Loucy (cell line): ENCODE measurements at regions not wholly inside any gene's neighbourhood (a gene's known extent, or its start where the extent isn't known, plus 50 kb on each side); places are given as distances from the start of the nearest gene placed in this dataset.

Source experiments
- H2AFZ ChIP-seq: fragments of 200-600 bp; sonication (generic); 2 replicates; pipeline ENCODE4 v1.6.0; 2016; ENCODE audit warnings: antibody characterized with exemption, mild to moderate bottlenecking, low read length, moderate library complexity
- H3F3A ChIP-seq: fragments of 200-600 bp; 2 replicates; pipeline ENCODE4 v1.6.0; 2016; ENCODE audit warnings: antibody characterized with exemption, low read depth, mild to moderate bottlenecking
- H3K27me3 ChIP-seq: fragments of 200-600 bp; sonication (generic); 2 replicates; pipeline ENCODE4 v1.6.1; 2014; ENCODE audit warnings: low read length, mild to moderate bottlenecking; ENCODE audit not compliant: insufficient read depth, poor library complexity, severe bottlenecking
- H3K36me3 ChIP-seq: fragments of 200-600 bp; sonication (generic); 2 replicates; pipeline ENCODE4 v1.6.1; 2016; ENCODE audit warnings: low read length; ENCODE audit not compliant: insufficient read depth
- H3K4me1 ChIP-seq: fragments of 200-600 bp; sonication (generic); 2 replicates; pipeline ENCODE4 v1.5.1; 2014; ENCODE audit warnings: low read length, mild to moderate bottlenecking; ENCODE audit not compliant: insufficient read depth, poor library complexity, severe bottlenecking
- H3K4me2 ChIP-seq: fragments of 200-600 bp; sonication (generic); 2 replicates; pipeline ENCODE4 v1.6.0; 2014; ENCODE audit warnings: antibody characterized with exemption, low read length, low read depth, mild to moderate bottlenecking; ENCODE audit not compliant: poor library complexity, severe bottlenecking
- H3K4me3 ChIP-seq: fragments of 200-600 bp; sonication (generic); 2 replicates; pipeline ENCODE4 v1.5.1; 2014; ENCODE audit warnings: low read length, mild to moderate bottlenecking, mixed read lengths; ENCODE audit not compliant: poor library complexity, severe bottlenecking
- H3K79me2 ChIP-seq: fragments of 200-600 bp; sonication (generic); 2 replicates; pipeline ENCODE4 v1.6.1; 2014; ENCODE audit warnings: low read length; ENCODE audit not compliant: insufficient read depth
- H3K9ac ChIP-seq: fragments of 200-600 bp; sonication (generic); 2 replicates; pipeline ENCODE4 v1.6.0; 2014; ENCODE audit warnings: mild to moderate bottlenecking, low read depth, low read length, moderate library complexity; ENCODE audit not compliant: poor library complexity, severe bottlenecking
- H3K9me2 ChIP-seq: fragments of 200-600 bp; sonication (generic); replicated peaks from 2 replicates; pipeline ENCODE4 v1.6.1; 2016; ENCODE audit warnings: low read depth, low read length, mixed read lengths
- H3K9me3 ChIP-seq: fragments of 200-600 bp; sonication (generic); 2 replicates; pipeline ENCODE4 v1.6.1; 2014; ENCODE audit warnings: mild to moderate bottlenecking, antibody characterized with exemption, low read length, low read depth; ENCODE audit not compliant: insufficient read depth
- H4K20me1 ChIP-seq: fragments of 200-600 bp; sonication (generic); 2 replicates; pipeline ENCODE4 v1.6.0; 2014; ENCODE audit warnings: antibody characterized with exemption, low read length, mild to moderate bottlenecking; ENCODE audit not compliant: insufficient read depth, poor library complexity, severe bottlenecking
- EZH2phosphoT487 ChIP-seq: fragments of 200-600 bp; IDR thresholded peaks from 2 replicates; pipeline ENCODE4 v1.6.1; 2018; ENCODE audit warnings: antibody characterized with exemption, mild to moderate bottlenecking, moderate library complexity, borderline replicate concordance
- TF ChIP-seq, protein P1 (sequence below): fragments of 200-600 bp; sonication (generic); conservative IDR thresholded peaks from 2 replicates; pipeline ENCODE4 v1.5.1; 2014; ENCODE audit warnings: mild to moderate bottlenecking, antibody characterized with exemption, low read length

GRCh38 chr6:41422161-41422560 lies 86.8 kb downstream of the NCR2 start:
- Histone ChIP-seq H2AFZ (no peak overlapping the region), H3K9me2 (no peaks in the 10 kb centered on the region), H3K27me3 (no peaks in the 10 kb centered on the region), H3K9ac (no peak overlapping the region), H3K79me2 (no peaks in the 10 kb centered on the region), H3K4me3 (no peak overlapping the region), H3K36me3 (no peaks in the 10 kb centered on the region), H3F3A (no peaks in the 10 kb centered on the region), H3K4me2 (no peak overlapping the region), H4K20me1 (no peaks in the 10 kb centered on the region), H3K4me1 (peaks cover 35% of the 10 kb centered on the region), H3K9me3 (no peaks in the 10 kb centered on the region)
- TF ChIP-seq, protein P1, sequence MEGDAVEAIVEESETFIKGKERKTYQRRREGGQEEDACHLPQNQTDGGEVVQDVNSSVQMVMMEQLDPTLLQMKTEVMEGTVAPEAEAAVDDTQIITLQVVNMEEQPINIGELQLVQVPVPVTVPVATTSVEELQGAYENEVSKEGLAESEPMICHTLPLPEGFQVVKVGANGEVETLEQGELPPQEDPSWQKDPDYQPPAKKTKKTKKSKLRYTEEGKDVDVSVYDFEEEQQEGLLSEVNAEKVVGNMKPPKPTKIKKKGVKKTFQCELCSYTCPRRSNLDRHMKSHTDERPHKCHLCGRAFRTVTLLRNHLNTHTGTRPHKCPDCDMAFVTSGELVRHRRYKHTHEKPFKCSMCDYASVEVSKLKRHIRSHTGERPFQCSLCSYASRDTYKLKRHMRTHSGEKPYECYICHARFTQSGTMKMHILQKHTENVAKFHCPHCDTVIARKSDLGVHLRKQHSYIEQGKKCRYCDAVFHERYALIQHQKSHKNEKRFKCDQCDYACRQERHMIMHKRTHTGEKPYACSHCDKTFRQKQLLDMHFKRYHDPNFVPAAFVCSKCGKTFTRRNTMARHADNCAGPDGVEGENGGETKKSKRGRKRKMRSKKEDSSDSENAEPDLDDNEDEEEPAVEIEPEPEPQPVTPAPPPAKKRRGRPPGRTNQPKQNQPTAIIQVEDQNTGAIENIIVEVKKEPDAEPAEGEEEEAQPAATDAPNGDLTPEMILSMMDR: no peak
- no peak for TF ChIP-seq EZH2phosphoT487

DNA sequence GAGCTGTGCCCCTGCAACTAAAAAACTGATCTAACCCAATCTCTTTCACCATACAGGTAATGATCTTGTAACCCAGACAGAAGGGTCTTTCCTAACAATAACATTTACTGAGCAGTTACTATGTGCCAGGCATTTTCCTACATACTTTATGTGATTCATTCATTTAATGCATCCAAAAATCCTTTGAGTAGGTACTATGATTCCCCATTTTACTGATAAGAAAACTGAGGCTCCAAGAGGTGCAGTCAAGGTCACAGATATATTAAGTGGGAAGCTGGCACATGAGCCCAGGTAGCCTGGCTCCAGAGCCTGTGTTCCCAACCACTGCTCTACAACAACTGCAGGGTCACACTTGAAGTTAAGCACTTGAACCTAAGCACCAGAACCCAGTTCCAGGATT lies 87.6 kb downstream of the NCR2 start:
- no peak overlapping the region for H3K9ac ChIP-seq
- H3K9me2 ChIP-seq: no peaks in the 10 kb centered on the region
- H2AFZ ChIP-seq: no peak overlapping the region
- no peaks in the 10 kb centered on the region for H3F3A ChIP-seq
- H3K79me2 ChIP-seq: no peaks in the 10 kb centered on the region
- no peak overlapping the region for H3K4me3 ChIP-seq
- TF ChIP-seq EZH2phosphoT487: no peak
- TF ChIP-seq, protein P1: no peak
- peaks cover 27% of the 10 kb centered on the region for H3K4me1 ChIP-seq
- H4K20me1 ChIP-seq: no peaks in the 10 kb centered on the region
- no peak overlapping the region for H3K4me2 ChIP-seq
- no peaks in the 10 kb centered on the region for H3K9me3 ChIP-seq
- H3K27me3 ChIP-seq: no peaks in the 10 kb centered on the region
- no peaks in the 10 kb centered on the region for H3K36me3 ChIP-seq

- Histone ChIP-seq H3K4me1 (peaks cover 27% of the 10 kb centered on the region), H4K20me1 (no peaks in the 10 kb centered on the region), H3K27me3 (no peaks in the 10 kb centered on the region), H3K9me2 (no peaks in the 10 kb centered on the region), H3K36me3 (no peaks in the 10 kb centered on the region), H3K79me2 (no peaks in the 10 kb centered on the region), H3K9ac (peak overlapping the region; percentile 64), H3K9me3 (no peaks in the 10 kb centered on the region), H2AFZ (peak overlapping the region; percentile 83), H3K4me3 (peak overlapping the region; percentile 14), H3K4me2 (peak overlapping the region; percentile 67), H3F3A (no peaks in the 10 kb centered on the region)
- no peak for TF ChIP-seq EZH2phosphoT487
- TF ChIP-seq, protein P1: peak; percentile 97
Measured at GRCh38 chr6:41424370-41425058, 89.1 kb downstream of the NCR2 start.
